GM12892 (cell line): ENCODE measurements at regions not wholly inside any gene's neighbourhood (a gene's known extent, or its start where the extent isn't known, plus 50 kb on each side); places are given as distances from the start of the nearest gene placed in this dataset.
"Not testable (repeated sequence)": the region's sequence is repeated elsewhere in the genome, so short reads cannot be mapped to it uniquely, and the experiment has no call there.

Experiments used
- POLR2A ChIP-seq: IDR thresholded peaks from 2 replicates; pipeline ENCODE4 v1.6.1; 2011; ENCODE audit warnings: low read depth, low read length, control low read depth
- POLR2AphosphoS5 ChIP-seq: IDR thresholded peaks from 2 replicates; pipeline ENCODE4 v1.6.1; 2011; ENCODE audit warnings: low read depth, low read length, control low read depth
- TAF1 ChIP-seq: IDR thresholded peaks from 2 replicates; pipeline ENCODE4 v1.6.1; 2011; ENCODE audit warnings: low read depth, mild to moderate bottlenecking, control low read depth, low read length, borderline replicate concordance

DNA sequence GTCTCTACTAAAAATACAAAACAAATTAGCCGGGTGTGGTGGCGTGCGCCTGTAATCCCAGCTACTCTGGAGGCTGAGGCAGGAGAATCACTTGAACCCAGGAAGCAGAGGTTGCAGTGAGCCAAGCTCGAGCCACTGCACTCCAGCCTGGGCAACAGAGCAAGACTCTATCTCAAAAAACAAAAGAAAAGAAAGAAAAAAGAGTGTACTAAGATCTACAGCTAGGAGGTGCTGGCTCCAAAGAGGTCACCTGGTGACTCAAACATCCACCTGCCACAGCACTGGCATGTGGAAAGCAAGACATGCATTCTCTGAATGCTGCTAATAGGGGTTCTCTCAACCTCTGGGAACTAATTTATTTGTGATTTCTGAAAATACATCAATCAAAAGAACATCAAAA is 167.5 kb upstream of the MARCKS start:
- TF ChIP-seq TAF1, POLR2AphosphoS5, POLR2A: not testable (repeated sequence)
